ENCODE measurements at regions not wholly inside any gene's neighbourhood (a gene's known extent, or its start where the extent isn't known, plus 50 kb on each side); places are given as distances from the start of the nearest gene placed in this dataset.

GRCh38 chr4:124018383-124019317 is 622.1 kb downstream of the SPRY1 start:
- H3K4me3 ChIP-seq (ENCODE audit: low read length), result peak overlapping the region; percentile 43
- no peaks in the 10 kb centered on the region for H3F3A ChIP-seq (ENCODE audit: control insufficient read depth, insufficient read depth)
- H3K36me3 ChIP-seq (ENCODE audit: control insufficient read depth, low read length), result no peaks in the 10 kb centered on the region
- no peaks in the 10 kb centered on the region for H3K79me2 ChIP-seq (ENCODE audit: control insufficient read depth, low read length)
- peak overlapping the region; percentile 79 for H3K27ac ChIP-seq (ENCODE audit: low read depth, low read length)
- no peaks in the 10 kb centered on the region for H3K9me3 ChIP-seq (ENCODE audit: control insufficient read depth, insufficient read depth, low read length)
- TF ChIP-seq EZH2phosphoT487 (IDR thresholded peaks at IDR 0.05; ENCODE audit: borderline replicate concordance, low read length) (no peak), CTCF (IDR thresholded peaks at IDR 0.05; ENCODE audit: low read depth, low read length, poor library complexity, severe bottlenecking) (no peak)
- H3K27me3 ChIP-seq (ENCODE audit: control insufficient read depth, low read length), result no peaks in the 10 kb centered on the region
- peak overlapping the region; percentile 68 for H3K4me2 ChIP-seq (ENCODE audit: low read length)
- peaks cover 25% of the 10 kb centered on the region for H3K4me1 ChIP-seq (ENCODE audit: control insufficient read depth, low read length)
- H3K9me2 ChIP-seq (replicated peaks; ENCODE audit: control insufficient read depth, low read length), result no peaks in the 10 kb centered on the region
- no peaks in the 10 kb centered on the region for H4K20me1 ChIP-seq (ENCODE audit: control insufficient read depth, insufficient read depth, low read depth, low read length)

GRCh38 chr4:124019749-124020549 is 623.4 kb downstream of the SPRY1 start:
- no peaks in the 10 kb centered on the region for H3K9me2 ChIP-seq (replicated peaks; ENCODE audit: control insufficient read depth, low read length)
- TF ChIP-seq EZH2phosphoT487 (IDR thresholded peaks at IDR 0.05; ENCODE audit: borderline replicate concordance, low read length) (no peak), CTCF (IDR thresholded peaks at IDR 0.05; ENCODE audit: low read depth, low read length, poor library complexity, severe bottlenecking) (no peak)
- H4K20me1 ChIP-seq (ENCODE audit: control insufficient read depth, insufficient read depth, low read depth, low read length), result no peaks in the 10 kb centered on the region
- H3K27me3 ChIP-seq (ENCODE audit: control insufficient read depth, low read length), result no peaks in the 10 kb centered on the region
- H3F3A ChIP-seq (ENCODE audit: control insufficient read depth, insufficient read depth), result no peaks in the 10 kb centered on the region
- peaks cover 25% of the 10 kb centered on the region for H3K4me1 ChIP-seq (ENCODE audit: control insufficient read depth, low read length)
- H3K4me2 ChIP-seq (ENCODE audit: low read length), result peak overlapping the region; percentile 68
- H3K9me3 ChIP-seq (ENCODE audit: control insufficient read depth, insufficient read depth, low read length), result no peaks in the 10 kb centered on the region
- no peaks in the 10 kb centered on the region for H3K36me3 ChIP-seq (ENCODE audit: control insufficient read depth, low read length)
- peak overlapping the region; percentile 79 for H3K27ac ChIP-seq (ENCODE audit: low read depth, low read length)
- H3K79me2 ChIP-seq (ENCODE audit: control insufficient read depth, low read length), result no peaks in the 10 kb centered on the region
- H3K4me3 ChIP-seq (ENCODE audit: low read length), result no peak overlapping the region

GRCh38 chr4:124025000-124025399 is 628.4 kb downstream of the SPRY1 start:
- TF ChIP-seq CTCF (IDR thresholded peaks at IDR 0.05; ENCODE audit: low read depth, low read length, poor library complexity, severe bottlenecking), result no peak
- TF ChIP-seq EZH2phosphoT487 (IDR thresholded peaks at IDR 0.05; ENCODE audit: borderline replicate concordance, low read length), result no peak
- Histone ChIP-seq H3F3A (ENCODE audit: control insufficient read depth, insufficient read depth) (no peaks in the 10 kb centered on the region), H4K20me1 (ENCODE audit: control insufficient read depth, insufficient read depth, low read depth, low read length) (no peaks in the 10 kb centered on the region), H3K27me3 (ENCODE audit: control insufficient read depth, low read length) (no peaks in the 10 kb centered on the region), H3K9me3 (ENCODE audit: control insufficient read depth, insufficient read depth, low read length) (no peaks in the 10 kb centered on the region), H3K4me1 (ENCODE audit: control insufficient read depth, low read length) (peaks cover 6% of the 10 kb centered on the region), H3K27ac (ENCODE audit: low read depth, low read length) (no peak overlapping the region), H3K79me2 (ENCODE audit: control insufficient read depth, low read length) (no peaks in the 10 kb centered on the region), H3K4me3 (ENCODE audit: low read length) (no peak overlapping the region), H3K4me2 (ENCODE audit: low read length) (no peak overlapping the region), H3K36me3 (ENCODE audit: control insufficient read depth, low read length) (no peaks in the 10 kb centered on the region), H3K9me2 (replicated peaks; ENCODE audit: control insufficient read depth, low read length) (no peaks in the 10 kb centered on the region)

Data from DOHH2 (cell line).